ENCODE measurements at regions not wholly inside any gene's neighbourhood (a gene's known extent, or its start where the extent isn't known, plus 50 kb on each side); places are given as distances from the start of the nearest gene placed in this dataset.

GRCh38 chr3:5657106-5657505 lies 469.6 kb downstream of the EDEM1 start:
- Histone ChIP-seq H3F3A (ENCODE audit: insufficient read depth) (no peaks in the 10 kb centered on the region), H3K36me3 (ENCODE audit: low read length) (no peaks in the 10 kb centered on the region), H3K9ac (ENCODE audit: low read length) (no peak overlapping the region), H3K79me2 (ENCODE audit: insufficient read depth, low read length) (no peaks in the 10 kb centered on the region), H3K9me2 (replicated peaks; ENCODE audit: insufficient read depth, low read length) (no peaks in the 10 kb centered on the region), H3K27me3 (ENCODE audit: low read length) (no peaks in the 10 kb centered on the region), H2AFZ (ENCODE audit: low read depth, low read length, severe bottlenecking) (no peak overlapping the region), H3K27ac (ENCODE audit: low read depth, low read length) (no peak overlapping the region), H3K4me3 (ENCODE audit: insufficient read depth, low read length, poor library complexity, severe bottlenecking) (no peak overlapping the region), H3K4me2 (ENCODE audit: low read depth, low read length, poor library complexity, severe bottlenecking) (no peak overlapping the region), H3K9me3 (ENCODE audit: insufficient read depth, low read length) (no peaks in the 10 kb centered on the region), H4K20me1 (ENCODE audit: low read depth, low read length) (no peaks in the 10 kb centered on the region)
- TF ChIP-seq EZH2phosphoT487 (conservative IDR thresholded peaks at IDR 0.05; ENCODE audit: low read length): no peak
- TF ChIP-seq CTCF (IDR thresholded peaks at IDR 0.05; ENCODE audit: insufficient read depth, low read length, poor library complexity, severe bottlenecking): no peak

- H3K27ac ChIP-seq (ENCODE audit: low read depth, low read length): no peak overlapping the region
- H3F3A ChIP-seq (ENCODE audit: insufficient read depth): no peaks in the 10 kb centered on the region
- TF ChIP-seq CTCF (IDR thresholded peaks at IDR 0.05; ENCODE audit: insufficient read depth, low read length, poor library complexity, severe bottlenecking): no peak
- no peak for TF ChIP-seq EZH2phosphoT487 (conservative IDR thresholded peaks at IDR 0.05; ENCODE audit: low read length)
- H4K20me1 ChIP-seq (ENCODE audit: low read depth, low read length): no peaks in the 10 kb centered on the region
- H3K9me3 ChIP-seq (ENCODE audit: insufficient read depth, low read length): peaks cover 7% of the 10 kb centered on the region; the same call in 1 of the 2 replicates
- no peaks in the 10 kb centered on the region for H3K79me2 ChIP-seq (ENCODE audit: insufficient read depth, low read length)
- H3K27me3 ChIP-seq (ENCODE audit: low read length): no peaks in the 10 kb centered on the region
- no peak overlapping the region for H3K9ac ChIP-seq (ENCODE audit: low read length)
- H3K4me2 ChIP-seq (ENCODE audit: low read depth, low read length, poor library complexity, severe bottlenecking): no peak overlapping the region
- no peak overlapping the region for H3K4me3 ChIP-seq (ENCODE audit: insufficient read depth, low read length, poor library complexity, severe bottlenecking)
- no peaks in the 10 kb centered on the region for H3K36me3 ChIP-seq (ENCODE audit: low read length)
- no peak overlapping the region for H2AFZ ChIP-seq (ENCODE audit: low read depth, low read length, severe bottlenecking)
- H3K9me2 ChIP-seq (replicated peaks; ENCODE audit: insufficient read depth, low read length): no peaks in the 10 kb centered on the region
These were observed 476.1 kb downstream of the EDEM1 start for GRCh38 chr3:5663601-5664000.

GRCh38 chr3:5666455-5666854 lies 478.9 kb downstream of the EDEM1 start:
- no peaks in the 10 kb centered on the region for H3K79me2 ChIP-seq (ENCODE audit: insufficient read depth, low read length)
- no peaks in the 10 kb centered on the region for H3K27me3 ChIP-seq (ENCODE audit: low read length)
- TF ChIP-seq CTCF (IDR thresholded peaks at IDR 0.05; ENCODE audit: insufficient read depth, low read length, poor library complexity, severe bottlenecking): no peak
- TF ChIP-seq EZH2phosphoT487 (conservative IDR thresholded peaks at IDR 0.05; ENCODE audit: low read length): no peak
- no peak overlapping the region for H3K4me3 ChIP-seq (ENCODE audit: insufficient read depth, low read length, poor library complexity, severe bottlenecking)
- no peaks in the 10 kb centered on the region for H4K20me1 ChIP-seq (ENCODE audit: low read depth, low read length)
- H3K9me3 ChIP-seq (ENCODE audit: insufficient read depth, low read length): peaks cover 7% of the 10 kb centered on the region; the same call in 1 of the 2 replicates
- H3K9me2 ChIP-seq (replicated peaks; ENCODE audit: insufficient read depth, low read length): no peaks in the 10 kb centered on the region
- no peaks in the 10 kb centered on the region for H3K36me3 ChIP-seq (ENCODE audit: low read length)
- no peak overlapping the region for H3K9ac ChIP-seq (ENCODE audit: low read length)
- H3K4me2 ChIP-seq (ENCODE audit: low read depth, low read length, poor library complexity, severe bottlenecking): no peak overlapping the region
- H3F3A ChIP-seq (ENCODE audit: insufficient read depth): no peaks in the 10 kb centered on the region
- H3K27ac ChIP-seq (ENCODE audit: low read depth, low read length): no peak overlapping the region
- no peak overlapping the region for H2AFZ ChIP-seq (ENCODE audit: low read depth, low read length, severe bottlenecking)
